DMS 273 (cell line): ENCODE measurements at regions not wholly inside any gene's neighbourhood (a gene's known extent, or its start where the extent isn't known, plus 50 kb on each side); places are given as distances from the start of the nearest gene placed in this dataset.

ENCODE experiments used
- DNase-seq: peaks from one replicate; lab custom pipeline; 2025; ENCODE audit not compliant: unreplicated experiment; lab: John Stamatoyannopoulos, UW

GRCh38 chr2:199707593-199708185 is 143.3 kb downstream of the FTCDNL1 start:
- peak; percentile 3 for DNase-seq

- no peak for DNase-seq
Measured at GRCh38 chr2:199705538-199705937, 145.5 kb downstream of the FTCDNL1 start.

GRCh38 chr2:199704358-199705238 is 146.4 kb downstream of the FTCDNL1 start:
- peak; percentile 74 for DNase-seq

- DNase-seq = no peak
Measured at GRCh38 chr2:199703199-199703598, 147.8 kb downstream of the FTCDNL1 start.

GRCh38 chr2:199697469-199697868 is 153.5 kb downstream of the FTCDNL1 start:
- DNase-seq = no peak

GRCh38 chr2:199696048-199696447 is 154.9 kb downstream of the FTCDNL1 start:
- no peak for DNase-seq

- DNase-seq = no peak
Measured at GRCh38 chr2:199693861-199694260, 157.1 kb downstream of the FTCDNL1 start.

GRCh38 chr2:199692489-199692888 is 158.5 kb downstream of the FTCDNL1 start:
- DNase-seq = peak; percentile 49

- no peak for DNase-seq
Measured at GRCh38 chr2:199690225-199690624, 160.8 kb downstream of the FTCDNL1 start.

- no peak for DNase-seq
Measured at GRCh38 chr2:199685669-199686068, 165.3 kb downstream of the FTCDNL1 start.

GRCh38 chr2:199684832-199685231 is 166.2 kb downstream of the FTCDNL1 start:
- DNase-seq = no peak

GRCh38 chr2:199684168-199684567 is 166.8 kb downstream of the FTCDNL1 start:
- no peak for DNase-seq

GRCh38 chr2:199682001-199682400 is 169.0 kb downstream of the FTCDNL1 start:
- no peak for DNase-seq

- no peak for DNase-seq
Measured at GRCh38 chr2:199680482-199680881, 170.5 kb downstream of the FTCDNL1 start.

- no peak for DNase-seq
Measured at GRCh38 chr2:199679883-199680282, 171.1 kb downstream of the FTCDNL1 start.

GRCh38 chr2:199677881-199678280 is 173.1 kb downstream of the FTCDNL1 start:
- DNase-seq = no peak

- DNase-seq = no peak
Measured at GRCh38 chr2:199668645-199669044, 182.3 kb downstream of the FTCDNL1 start.

- no peak for DNase-seq
Measured at GRCh38 chr2:199663157-199663556, 187.8 kb downstream of the FTCDNL1 start.

GRCh38 chr2:199662255-199662654 is 188.7 kb downstream of the FTCDNL1 start:
- DNase-seq = peak; percentile 21

GRCh38 chr2:199660167-199660566 is 190.8 kb downstream of the FTCDNL1 start:
- DNase-seq = no peak

GRCh38 chr2:199659207-199659606 is 191.8 kb downstream of the FTCDNL1 start:
- peak; percentile 93 for DNase-seq

- DNase-seq = no peak
Measured at GRCh38 chr2:199646439-199646838, 188.7 kb upstream of the SATB2 start.
